ENCODE measurements at regions not wholly inside any gene's neighbourhood (a gene's known extent, or its start where the extent isn't known, plus 50 kb on each side); places are given as distances from the start of the nearest gene placed in this dataset.

DNA sequence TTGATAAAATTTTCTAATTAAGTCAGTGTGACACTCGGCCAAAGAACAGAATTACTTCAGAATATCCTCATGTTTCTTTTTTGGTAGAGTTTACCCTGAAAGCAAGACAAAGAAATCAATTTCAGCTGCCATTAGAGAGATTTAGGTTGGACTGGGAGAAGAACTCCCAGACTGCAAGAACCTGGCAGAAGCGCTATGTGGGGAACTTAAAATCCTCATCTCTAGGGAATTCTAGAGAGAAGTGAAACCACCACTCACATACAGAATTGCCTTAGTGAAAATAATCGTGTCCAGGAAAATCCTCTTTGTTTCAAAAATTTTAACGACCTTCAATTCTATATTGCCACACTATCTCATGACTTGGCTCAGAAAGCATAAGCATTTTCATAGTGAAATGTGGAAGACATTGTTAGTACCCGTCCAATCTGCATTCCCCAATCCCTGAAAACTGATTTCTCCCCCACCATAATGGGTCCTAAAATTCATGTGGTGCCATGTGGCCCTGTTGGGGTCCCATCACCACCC, 297.3 kb upstream of the MEIS1 start:
- Histone ChIP-seq H3K9me3 (ENCODE audit: control insufficient read depth, insufficient read depth, low read length) (no peaks in the 10 kb centered on the region), H4K20me1 (ENCODE audit: insufficient read depth, low read length) (no peaks in the 10 kb centered on the region), H2BK120ac (ENCODE audit: low read depth, low read length) (no peak overlapping the region), H3K9me1 (ENCODE audit: insufficient read depth, low read length) (no peaks in the 10 kb centered on the region), H3K4me2 (ENCODE audit: low read depth, low read length) (no peak overlapping the region), H3K56ac (ENCODE audit: extremely low read depth, insufficient read depth, low read length) (no peak overlapping the region), H4K91ac (ENCODE audit: insufficient read depth, low read depth, low read length) (no peak overlapping the region), H4K8ac (ENCODE audit: low read depth in 2 of 2, low read length in 2 of 2) (no peak overlapping the region), H3K27me3 (ENCODE audit: control insufficient read depth, insufficient read depth, low read length) (no peaks in the 10 kb centered on the region), H3K4me3 (ENCODE audit: insufficient read depth, low read depth, low read length) (no peak overlapping the region), H2AFZ (replicated peaks; ENCODE audit: low read length, poor library complexity) (no peak overlapping the region), H3K4ac (ENCODE audit: low read depth, low read length) (no peak overlapping the region), H3K23ac (ENCODE audit: low read depth, low read length) (no peak overlapping the region), H3K9ac (ENCODE audit: low read depth, low read length) (no peak overlapping the region), H3K14ac (replicated peaks; ENCODE audit: low read depth, low read length) (no peak overlapping the region), H3K27ac (ENCODE audit: insufficient read depth, low read length) (no peak overlapping the region), H2BK15ac (ENCODE audit: low read depth, low read length) (no peak overlapping the region), H3K4me1 (ENCODE audit: control insufficient read depth, insufficient read depth, low read length) (no peaks in the 10 kb centered on the region), H2AK5ac (ENCODE audit: low read depth, low read length) (no peak overlapping the region), H3K18ac (ENCODE audit: low read depth, low read length) (no peak overlapping the region), H4K5ac (ENCODE audit: low read depth, low read length) (no peak overlapping the region), H3K36me3 (ENCODE audit: control insufficient read depth, insufficient read depth, low read length) (no peaks in the 10 kb centered on the region), H2AK9ac (replicated peaks; ENCODE audit: low read depth, low read length, poor library complexity) (no peak overlapping the region), H3K79me1 (ENCODE audit: low read depth in 1 of 2, low read length in 2 of 2) (no peaks in the 10 kb centered on the region), H2BK20ac (ENCODE audit: low read depth, low read length) (no peak overlapping the region), H2BK5ac (ENCODE audit: low read depth, low read length, poor library complexity, severe bottlenecking) (no peak overlapping the region)
- in situ Hi-C loops (cut with MboI; ENCODE audit: low sequenced_read_pairs) (no loop called here), dilution Hi-C loops (cut with HindIII; ENCODE audit: low sequenced_read_pairs, unreplicated experiment) (no loop called here), intact Hi-C loops (cut with micrococcal nuclease) (no loop called here)
- ChIA-PET CTCF (no interaction called here), POLR2A (ENCODE audit: unreplicated experiment) (no interaction called here)
- BruUV-seq (replicated peaks), result no TSS peak
- no peak for TF ChIP-seq NFE2L2 (IDR thresholded peaks at IDR 0.05; ENCODE audit: low read depth, low read length)
- TF ChIP-seq CEBPB (IDR thresholded peaks at IDR 0.05; ENCODE audit: low read depth, low read length), result no peak
- TF ChIP-seq BHLHE40 (IDR thresholded peaks at IDR 0.05; ENCODE audit: low read depth, low read length), result no peak
- no peak for TF ChIP-seq FOS (IDR thresholded peaks at IDR 0.05; ENCODE audit: low read depth, low read length)
- TF ChIP-seq POLR2A (IDR thresholded peaks at IDR 0.05; ENCODE audit: low read depth, low read length), result no peak
- TF ChIP-seq, protein P1, sequence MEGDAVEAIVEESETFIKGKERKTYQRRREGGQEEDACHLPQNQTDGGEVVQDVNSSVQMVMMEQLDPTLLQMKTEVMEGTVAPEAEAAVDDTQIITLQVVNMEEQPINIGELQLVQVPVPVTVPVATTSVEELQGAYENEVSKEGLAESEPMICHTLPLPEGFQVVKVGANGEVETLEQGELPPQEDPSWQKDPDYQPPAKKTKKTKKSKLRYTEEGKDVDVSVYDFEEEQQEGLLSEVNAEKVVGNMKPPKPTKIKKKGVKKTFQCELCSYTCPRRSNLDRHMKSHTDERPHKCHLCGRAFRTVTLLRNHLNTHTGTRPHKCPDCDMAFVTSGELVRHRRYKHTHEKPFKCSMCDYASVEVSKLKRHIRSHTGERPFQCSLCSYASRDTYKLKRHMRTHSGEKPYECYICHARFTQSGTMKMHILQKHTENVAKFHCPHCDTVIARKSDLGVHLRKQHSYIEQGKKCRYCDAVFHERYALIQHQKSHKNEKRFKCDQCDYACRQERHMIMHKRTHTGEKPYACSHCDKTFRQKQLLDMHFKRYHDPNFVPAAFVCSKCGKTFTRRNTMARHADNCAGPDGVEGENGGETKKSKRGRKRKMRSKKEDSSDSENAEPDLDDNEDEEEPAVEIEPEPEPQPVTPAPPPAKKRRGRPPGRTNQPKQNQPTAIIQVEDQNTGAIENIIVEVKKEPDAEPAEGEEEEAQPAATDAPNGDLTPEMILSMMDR (conservative IDR thresholded peaks at IDR 0.05; ENCODE audit: low read depth, low read length), result no peak
- TF ChIP-seq MAZ (IDR thresholded peaks at IDR 0.05; ENCODE audit: borderline replicate concordance, low read depth, low read length), result no peak
- TF ChIP-seq CHD1 (IDR thresholded peaks at IDR 0.05; ENCODE audit: low read depth, low read length), result no peak
- TF ChIP-seq MXI1 (IDR thresholded peaks at IDR 0.05; ENCODE audit: borderline replicate concordance, low read depth, low read length), result no peak
- no peak for TF ChIP-seq MAFK (IDR thresholded peaks at IDR 0.05; ENCODE audit: low read depth, low read length)
- TF ChIP-seq, protein P2, sequence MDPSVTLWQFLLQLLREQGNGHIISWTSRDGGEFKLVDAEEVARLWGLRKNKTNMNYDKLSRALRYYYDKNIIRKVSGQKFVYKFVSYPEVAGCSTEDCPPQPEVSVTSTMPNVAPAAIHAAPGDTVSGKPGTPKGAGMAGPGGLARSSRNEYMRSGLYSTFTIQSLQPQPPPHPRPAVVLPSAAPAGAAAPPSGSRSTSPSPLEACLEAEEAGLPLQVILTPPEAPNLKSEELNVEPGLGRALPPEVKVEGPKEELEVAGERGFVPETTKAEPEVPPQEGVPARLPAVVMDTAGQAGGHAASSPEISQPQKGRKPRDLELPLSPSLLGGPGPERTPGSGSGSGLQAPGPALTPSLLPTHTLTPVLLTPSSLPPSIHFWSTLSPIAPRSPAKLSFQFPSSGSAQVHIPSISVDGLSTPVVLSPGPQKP (IDR thresholded peaks at IDR 0.05; ENCODE audit: borderline replicate concordance, low read depth, low read length), result no peak
- TF ChIP-seq, protein P3, sequence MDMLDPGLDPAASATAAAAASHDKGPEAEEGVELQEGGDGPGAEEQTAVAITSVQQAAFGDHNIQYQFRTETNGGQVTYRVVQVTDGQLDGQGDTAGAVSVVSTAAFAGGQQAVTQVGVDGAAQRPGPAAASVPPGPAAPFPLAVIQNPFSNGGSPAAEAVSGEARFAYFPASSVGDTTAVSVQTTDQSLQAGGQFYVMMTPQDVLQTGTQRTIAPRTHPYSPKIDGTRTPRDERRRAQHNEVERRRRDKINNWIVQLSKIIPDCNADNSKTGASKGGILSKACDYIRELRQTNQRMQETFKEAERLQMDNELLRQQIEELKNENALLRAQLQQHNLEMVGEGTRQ (IDR thresholded peaks at IDR 0.05; ENCODE audit: low read depth, low read length), result no peak
- no CpG with 5 or more reads among the region's 5 CpGs for WGBS, 2 experiments (ENCODE audit: extremely low coverage in 2 of 2, insufficient read length in 1 of 2)
- DNase-seq, result no peak
- no peak for ATAC-seq (ENCODE audit: low read depth)

Measured in IMR-90 (cell line).